ENCODE measurements at regions not wholly inside any gene's neighbourhood (a gene's known extent, or its start where the extent isn't known, plus 50 kb on each side); places are given as distances from the start of the nearest gene placed in this dataset.

DNA sequence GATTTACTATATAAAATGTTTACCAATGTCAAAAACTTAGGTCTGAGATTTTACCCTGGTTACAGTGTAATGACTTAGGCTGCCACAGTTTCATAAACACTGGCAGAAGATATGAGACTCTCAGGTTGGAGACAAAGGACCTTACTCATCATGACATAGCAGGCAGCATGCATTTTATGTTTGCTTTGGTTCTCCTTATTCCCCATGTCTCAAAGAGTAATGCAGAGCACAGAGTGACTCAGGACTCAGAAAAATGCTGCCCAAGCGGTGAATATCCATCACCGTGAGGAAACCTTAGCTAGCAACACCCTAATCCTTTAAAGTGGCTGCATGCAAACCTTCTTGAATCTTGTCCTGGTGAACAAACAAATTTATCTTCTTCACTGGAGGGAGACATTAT, 112.1 kb upstream of the EYS start:
- DNase-seq, result no peak

DNA sequence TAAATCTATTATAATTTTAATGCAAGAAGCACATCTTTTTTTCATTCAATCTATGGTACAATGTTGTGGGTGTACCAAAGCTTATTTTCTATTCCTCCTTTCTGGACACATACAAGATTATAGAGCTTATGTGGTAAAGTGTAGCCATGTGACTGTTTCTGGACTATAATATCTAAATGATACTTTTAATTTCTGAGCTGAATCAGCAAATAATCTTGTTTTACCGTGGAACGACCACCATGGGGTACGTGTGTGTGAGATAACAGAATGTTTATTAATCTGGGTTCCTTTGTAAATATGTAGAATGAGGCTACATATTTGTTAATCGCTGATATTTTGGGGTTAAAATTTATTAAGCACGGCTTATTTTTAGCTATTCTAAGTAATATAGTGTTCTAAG, 111.5 kb upstream of the EYS start:
- DNase-seq, result no peak

DNA sequence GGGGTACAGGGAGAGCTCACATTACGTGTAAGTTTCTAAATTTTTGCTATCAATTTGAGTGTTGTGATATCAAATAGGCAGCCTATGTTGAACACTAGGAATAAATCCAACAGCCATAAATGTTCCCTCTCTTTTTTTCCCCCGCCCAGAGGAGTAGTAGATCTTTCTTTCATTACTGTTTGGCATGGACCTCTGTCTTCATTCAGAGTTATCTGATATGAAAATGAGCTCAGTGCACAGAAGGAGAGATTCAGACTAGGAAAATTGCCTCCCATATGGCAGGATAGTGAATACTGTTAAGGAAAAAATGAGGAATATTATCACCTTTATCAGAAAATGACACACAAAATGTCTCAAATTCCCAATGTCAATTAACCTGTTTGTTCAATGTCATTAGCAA, 110.0 kb upstream of the EYS start:
- DNase-seq, result no peak

DNA sequence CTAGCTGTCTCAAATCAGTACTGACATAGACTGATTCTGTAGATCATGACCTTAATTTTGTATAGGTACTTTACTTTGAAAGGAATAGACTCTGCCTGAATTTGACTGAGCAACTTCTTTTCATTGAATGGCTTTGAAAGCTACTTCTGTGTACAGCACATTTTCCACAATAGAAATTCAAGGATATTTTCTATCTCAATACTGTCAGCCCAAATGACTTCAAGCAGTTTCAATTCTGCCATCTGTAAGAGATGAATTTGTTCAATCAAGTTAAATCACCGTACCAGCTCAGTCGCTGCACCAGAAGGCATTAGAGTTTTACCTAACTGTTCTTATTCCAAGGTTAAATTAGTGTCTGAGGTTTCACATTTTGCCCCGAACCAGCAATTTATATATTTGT, 107.0 kb upstream of the EYS start:
- DNase-seq, result no peak

DNA sequence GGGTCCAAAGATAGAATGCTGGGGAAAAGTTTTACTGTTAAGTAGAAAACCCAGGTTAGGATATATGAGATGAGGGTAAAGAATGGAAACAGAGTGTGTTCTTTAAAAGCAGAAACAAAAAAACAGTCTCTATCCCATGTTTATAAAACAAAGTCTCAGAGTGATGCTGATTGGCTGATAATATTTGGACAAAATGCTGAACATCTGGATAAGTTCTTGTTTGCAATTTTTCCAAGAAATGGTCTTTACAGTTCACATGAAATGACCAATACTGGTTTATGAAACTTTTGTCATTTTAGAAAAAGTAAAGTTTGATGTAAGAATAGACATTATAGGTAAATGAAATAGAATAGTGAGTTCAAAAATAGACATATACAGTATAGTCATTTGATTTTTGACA, 96.2 kb upstream of the EYS start:
- no peak for DNase-seq

DNA sequence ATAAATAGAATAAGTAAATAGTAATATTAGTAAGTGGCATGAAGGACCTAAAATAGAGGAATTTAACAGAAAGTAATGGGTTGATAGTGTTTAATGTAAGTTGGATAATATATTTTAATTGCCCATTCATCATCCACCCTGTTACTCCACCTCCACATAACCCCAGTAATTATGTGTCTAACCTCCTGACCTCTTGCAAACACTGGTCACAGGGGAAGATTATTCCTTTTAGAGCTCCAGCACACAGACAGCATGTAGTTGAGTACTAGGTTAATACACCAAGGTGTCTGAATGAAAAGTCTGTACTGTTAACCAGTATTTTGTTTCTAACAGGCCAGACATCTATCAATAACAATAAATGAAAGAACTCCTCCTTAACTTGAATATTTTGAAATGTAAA, 92.4 kb upstream of the EYS start:
- no peak for DNase-seq

DNA sequence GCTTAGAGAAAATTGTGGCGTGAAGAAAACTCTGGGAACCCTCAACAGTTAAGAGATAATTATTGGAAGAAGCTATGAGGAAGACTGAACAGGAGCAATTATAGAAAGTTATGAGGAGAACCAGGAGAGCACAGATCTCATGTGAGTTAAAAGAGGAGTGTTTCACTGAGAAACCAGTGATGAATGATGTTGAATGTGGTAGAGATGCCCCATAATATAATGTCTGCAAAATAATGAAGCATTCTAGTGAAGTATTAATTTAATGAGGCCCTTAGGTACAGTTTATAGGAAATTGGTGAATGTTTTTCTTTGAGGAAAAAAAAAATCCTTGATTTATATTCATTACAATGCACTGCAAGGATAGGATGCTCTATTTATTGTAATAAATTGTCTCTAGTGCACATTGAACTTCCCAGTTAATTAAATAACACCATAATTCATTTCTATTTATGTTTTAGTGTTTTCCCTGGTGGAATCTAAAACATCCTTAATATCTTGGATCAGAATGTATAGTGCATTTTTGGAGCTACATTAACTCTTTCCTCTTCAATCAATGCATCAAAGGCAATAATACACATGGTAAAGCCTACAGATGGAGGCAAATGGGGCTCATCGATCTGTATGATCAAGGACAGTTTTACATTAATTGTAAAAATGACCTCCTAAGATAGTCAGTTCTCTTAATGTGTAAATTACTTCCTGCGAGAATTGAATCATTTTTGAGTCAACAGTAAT, 91.4 kb upstream of the EYS start:
- no peak for DNase-seq

DNA sequence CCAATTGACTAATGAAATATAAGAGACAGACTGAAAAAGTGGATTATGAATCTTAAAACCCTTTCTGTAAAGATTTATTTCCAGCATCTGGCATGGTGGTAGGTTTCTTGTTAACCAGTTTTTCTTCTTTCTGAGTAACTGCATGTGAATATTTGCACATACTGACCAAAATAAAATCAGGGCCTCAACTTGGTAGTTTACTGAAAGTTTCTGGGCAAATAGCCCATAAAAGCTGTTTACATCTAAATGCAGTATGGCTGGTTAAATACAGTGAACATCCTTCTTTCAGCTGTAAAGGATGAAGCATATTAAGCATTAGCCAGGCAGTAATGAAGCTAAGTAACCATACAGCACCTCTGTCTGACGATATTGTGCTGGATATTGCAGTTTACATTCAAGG, 83.6 kb upstream of the EYS start:
- DNase-seq, result no peak

DNA sequence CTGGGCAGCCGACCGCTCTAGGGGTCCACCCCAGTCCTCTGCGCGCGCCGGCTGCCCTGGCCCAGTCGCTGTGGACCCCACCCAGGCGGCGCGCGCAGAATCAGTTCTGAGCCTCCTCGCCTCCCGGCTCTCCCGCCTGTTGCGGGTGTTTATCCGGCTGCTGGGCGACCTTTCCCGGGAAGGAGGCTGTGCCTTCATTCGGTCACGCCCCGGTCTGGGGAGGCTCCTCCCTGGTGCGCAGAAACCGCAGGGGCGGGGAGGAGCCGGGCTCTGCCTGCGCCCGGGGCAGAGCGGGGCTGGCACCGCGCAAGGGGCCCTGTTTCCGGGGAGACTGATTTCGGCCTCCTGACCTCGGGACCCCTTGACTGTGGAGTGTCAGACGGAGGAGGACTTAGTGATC, 80.8 kb upstream of the EYS start:
- DNase-seq, result no peak

DNA sequence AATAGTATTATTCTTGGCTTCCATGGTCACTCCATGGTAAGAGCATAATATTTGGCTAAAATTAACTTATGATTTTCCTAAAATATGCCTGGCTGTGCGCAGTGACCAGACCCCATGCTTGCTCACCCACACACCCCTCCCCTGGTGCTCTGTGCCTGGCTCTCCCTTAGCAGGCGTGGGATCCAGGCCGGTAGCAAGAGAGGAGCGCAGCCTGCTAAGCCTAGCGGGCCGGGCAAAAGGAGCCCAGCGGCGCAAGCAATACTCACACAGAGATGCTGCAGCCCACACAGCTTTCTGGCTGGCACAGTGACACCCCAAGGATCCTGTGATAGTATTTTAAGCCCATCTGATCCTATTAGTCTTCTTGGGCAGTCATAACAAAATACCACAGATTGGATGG, 79.8 kb upstream of the EYS start:
- no peak for DNase-seq

DNA sequence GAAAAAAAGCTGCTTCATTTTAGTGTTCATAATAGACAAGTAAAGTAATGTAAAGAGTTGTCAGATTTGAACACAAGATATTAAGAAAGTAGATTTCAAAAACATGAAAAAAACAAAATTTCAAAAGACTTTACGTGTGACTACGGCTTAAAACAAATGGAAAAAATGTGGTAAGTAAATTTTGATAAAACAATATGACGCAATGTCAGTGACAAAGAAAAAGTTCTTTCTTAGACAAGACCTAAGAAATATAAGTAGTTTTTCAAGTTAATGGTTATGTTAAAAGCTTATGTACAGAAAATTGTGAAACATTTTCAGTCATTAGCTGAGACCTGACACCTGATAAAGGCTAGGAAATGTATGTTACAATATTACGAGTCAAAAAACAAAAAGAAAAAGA, 73.7 kb upstream of the EYS start:
- no peak for DNase-seq

DNA sequence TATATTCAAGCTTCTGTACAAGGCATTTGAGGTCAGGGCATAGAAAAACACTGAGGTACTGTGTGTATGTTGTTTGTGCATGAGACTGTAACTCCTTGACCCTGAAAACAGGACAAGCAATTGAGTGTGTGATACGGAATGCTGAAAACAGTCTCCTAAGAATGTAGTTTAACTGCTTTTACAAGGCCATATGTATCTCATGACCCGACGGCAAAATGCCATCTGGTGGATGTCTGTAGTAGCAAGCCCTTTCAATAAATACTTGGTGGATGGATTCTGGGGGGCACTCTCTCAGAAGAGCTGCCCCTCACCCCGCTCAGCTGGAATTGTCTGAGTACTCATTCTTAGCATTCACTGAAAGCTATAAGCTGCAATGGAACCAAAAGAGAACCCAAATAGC, 69.3 kb upstream of the EYS start:
- DNase-seq, result no peak

DNA sequence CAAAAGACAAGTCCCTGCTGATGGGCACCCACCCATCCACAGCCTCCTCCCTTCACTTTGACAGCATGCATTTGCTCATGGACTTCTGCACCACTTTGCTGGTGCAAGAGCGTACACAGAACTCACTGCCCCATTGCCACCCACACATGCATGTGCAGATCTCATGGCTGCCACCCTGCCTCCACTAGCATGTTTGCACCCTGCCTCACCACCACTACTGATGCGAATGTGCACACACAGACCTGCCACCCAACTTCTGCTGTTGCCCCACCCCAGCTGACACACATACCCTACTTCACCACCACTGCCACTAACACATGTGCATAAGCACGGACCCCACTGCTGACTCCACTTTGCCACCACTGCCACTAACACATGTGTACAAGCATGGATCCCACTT, 64.9 kb upstream of the EYS start:
- DNase-seq, result no peak

DNA sequence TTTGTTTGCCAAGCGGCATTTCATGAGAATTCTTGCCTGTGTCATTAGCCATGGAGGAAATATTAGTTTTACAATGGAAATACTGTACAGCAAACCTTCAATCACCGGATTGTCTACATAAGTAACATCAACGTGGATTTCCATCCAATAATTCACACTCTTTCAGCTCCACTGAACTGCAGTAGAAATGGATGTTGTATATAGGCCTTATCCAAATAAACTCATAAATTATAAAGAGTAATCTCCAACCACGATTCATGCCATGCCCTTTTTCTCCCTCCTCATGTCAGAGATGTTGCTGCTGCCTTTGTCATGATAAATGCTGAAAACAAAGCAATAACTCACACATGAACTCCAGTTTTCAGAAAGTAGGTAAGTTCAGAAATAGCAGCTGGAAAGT, 54.9 kb upstream of the EYS start:
- no peak for DNase-seq

DNA sequence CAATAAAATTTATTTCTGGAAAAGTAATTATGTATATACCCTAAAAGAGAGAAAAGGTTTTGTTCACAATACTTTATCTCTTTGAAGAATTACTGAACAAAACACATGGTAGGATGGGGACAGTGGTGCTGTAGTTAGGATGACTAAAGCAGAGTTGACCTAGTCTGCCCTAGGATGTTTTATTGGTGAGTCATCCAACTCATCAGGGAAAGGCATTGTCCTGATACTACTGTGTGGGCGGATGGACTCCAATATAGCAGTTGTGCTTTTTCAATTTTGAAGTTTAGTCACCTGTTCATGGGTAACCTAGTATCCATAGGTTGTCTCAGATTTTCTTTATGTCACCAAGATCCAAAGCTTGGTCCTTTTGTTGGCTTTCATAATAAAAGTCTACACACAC, 53.3 kb upstream of the EYS start:
- no peak for DNase-seq

All from GF-D8 (cell line).